ENCODE measurements at regions not wholly inside any gene's neighbourhood (a gene's known extent, or its start where the extent isn't known, plus 50 kb on each side); places are given as distances from the start of the nearest gene placed in this dataset.

GRCh38 chr7:94848992-94849576 lies 58.3 kb upstream of the PPP1R9A start (continued):
- no peak for TF ChIP-seq ASH2L (IDR thresholded peaks at IDR 0.05; ENCODE audit: low read length)
- no peak for TF ChIP-seq FOSL1 (IDR thresholded peaks at IDR 0.05; ENCODE audit: insufficient read depth, low read depth, low read length)

Measured in H1 (cell line).